ENCODE measurements at regions not wholly inside any gene's neighbourhood (a gene's known extent, or its start where the extent isn't known, plus 50 kb on each side); places are given as distances from the start of the nearest gene placed in this dataset.

DNA sequence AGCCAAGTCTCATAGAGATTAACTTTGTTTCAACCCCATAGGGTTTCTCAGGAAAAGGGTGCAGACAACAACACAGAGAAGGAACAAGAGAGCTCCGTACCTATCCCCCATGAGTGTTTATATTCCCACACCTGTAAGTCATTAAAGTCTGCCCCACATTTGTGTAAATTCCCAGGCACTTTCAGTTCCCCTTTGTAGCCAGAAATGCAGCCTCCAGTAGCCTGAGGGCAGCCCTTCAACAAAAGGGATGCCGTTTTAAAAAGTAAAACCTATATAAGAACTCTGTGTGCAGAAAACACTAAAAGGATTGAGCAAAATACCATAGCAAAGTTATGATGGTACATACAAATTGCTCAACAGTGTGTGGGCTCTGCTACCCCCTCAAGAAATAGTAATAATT, 59.7 kb upstream of the TMEM108 start:
- TF ChIP-seq, protein P1, sequence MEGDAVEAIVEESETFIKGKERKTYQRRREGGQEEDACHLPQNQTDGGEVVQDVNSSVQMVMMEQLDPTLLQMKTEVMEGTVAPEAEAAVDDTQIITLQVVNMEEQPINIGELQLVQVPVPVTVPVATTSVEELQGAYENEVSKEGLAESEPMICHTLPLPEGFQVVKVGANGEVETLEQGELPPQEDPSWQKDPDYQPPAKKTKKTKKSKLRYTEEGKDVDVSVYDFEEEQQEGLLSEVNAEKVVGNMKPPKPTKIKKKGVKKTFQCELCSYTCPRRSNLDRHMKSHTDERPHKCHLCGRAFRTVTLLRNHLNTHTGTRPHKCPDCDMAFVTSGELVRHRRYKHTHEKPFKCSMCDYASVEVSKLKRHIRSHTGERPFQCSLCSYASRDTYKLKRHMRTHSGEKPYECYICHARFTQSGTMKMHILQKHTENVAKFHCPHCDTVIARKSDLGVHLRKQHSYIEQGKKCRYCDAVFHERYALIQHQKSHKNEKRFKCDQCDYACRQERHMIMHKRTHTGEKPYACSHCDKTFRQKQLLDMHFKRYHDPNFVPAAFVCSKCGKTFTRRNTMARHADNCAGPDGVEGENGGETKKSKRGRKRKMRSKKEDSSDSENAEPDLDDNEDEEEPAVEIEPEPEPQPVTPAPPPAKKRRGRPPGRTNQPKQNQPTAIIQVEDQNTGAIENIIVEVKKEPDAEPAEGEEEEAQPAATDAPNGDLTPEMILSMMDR (conservative IDR thresholded peaks at IDR 0.05 in 1 of 2, IDR thresholded peaks at IDR 0.05 in 1 of 2; ENCODE audit: extremely low read depth in 1 of 2, insufficient read depth in 1 of 2, low read depth in 1 of 2, low read length in 2 of 2), result no peak
- no peak for TF ChIP-seq EZH2 (IDR thresholded peaks at IDR 0.05; ENCODE audit: borderline replicate concordance, low read length)

Measured in mammary epithelial cell (primary cell).